Breast epithelium (tissue), 3 donors: ENCODE measurements at regions not wholly inside any gene's neighbourhood (a gene's known extent, or its start where the extent isn't known, plus 50 kb on each side); places are given as distances from the start of the nearest gene placed in this dataset.

ENCODE experiments used
- CTCF ChIP-seq, 3 donors: fragments of 450-650 bp; IDR thresholded peaks; one replicate each; pipeline ENCODE4 v1.5.1; 2016 to 2017; ENCODE audit warnings: antibody characterized with exemption in 3 of 3, mild to moderate bottlenecking in 3 of 3, moderate library complexity in 3 of 3
- POLR2A ChIP-seq: fragments of 450-650 bp; IDR thresholded peaks from one replicate; pipeline ENCODE4 v1.6.1; 2016; ENCODE audit warnings: antibody characterized with exemption, mild to moderate bottlenecking, moderate library complexity

- TF ChIP-seq CTCF (IDR thresholded peaks at IDR 0.05) (no peak), POLR2A (no peak)
Measured at GRCh38 chr5:68134669-68135313, 80.8 kb upstream of the PIK3R1 start.
